NCI-H187 treated with DMSO at 0.1 percent for 48 hours (cell line): ENCODE measurements at regions not wholly inside any gene's neighbourhood (a gene's known extent, or its start where the extent isn't known, plus 50 kb on each side); places are given as distances from the start of the nearest gene placed in this dataset.

Experiments used
- DNase-seq: peaks from one replicate; lab custom pipeline; 2025; lab: John Stamatoyannopoulos, UW

GRCh38 chr21:23455676-23456075, 2151.6 kb downstream of the MRPL39 start:
- DNase-seq, result no peak

- DNase-seq, result no peak
Observed at GRCh38 chr21:23452384-23453083, 2154.7 kb downstream of the MRPL39 start.

GRCh38 chr21:23445307-23445706, 2162.0 kb downstream of the MRPL39 start:
- DNase-seq, result no peak

GRCh38 chr21:23438081-23438480, 2169.2 kb downstream of the MRPL39 start:
- no peak for DNase-seq

- DNase-seq, result no peak
Observed at GRCh38 chr21:23402929-23403520, 2204.3 kb downstream of the MRPL39 start.

- no peak for DNase-seq
Observed at GRCh38 chr21:23401278-23401677, 2206.0 kb downstream of the MRPL39 start.

GRCh38 chr21:23398726-23399125, 2208.6 kb downstream of the MRPL39 start:
- no peak for DNase-seq

- no peak for DNase-seq
Observed at GRCh38 chr21:23394458-23394857, 2212.8 kb downstream of the MRPL39 start.

- DNase-seq, result no peak
Observed at GRCh38 chr21:23384679-23385078, 2222.6 kb downstream of the MRPL39 start.

GRCh38 chr21:23374155-23374554, 2233.1 kb downstream of the MRPL39 start:
- DNase-seq, result no peak

GRCh38 chr21:23356905-23357304, 2250.4 kb downstream of the MRPL39 start:
- no peak for DNase-seq

GRCh38 chr21:23316190-23316589, 2291.1 kb downstream of the MRPL39 start:
- DNase-seq, result no peak

GRCh38 chr21:23308741-23309140, 2298.5 kb downstream of the MRPL39 start:
- no peak for DNase-seq

- no peak for DNase-seq
Observed at GRCh38 chr21:23307065-23307464, 2300.2 kb downstream of the MRPL39 start.

- DNase-seq, result no peak
Observed at GRCh38 chr21:23292292-23292691, 2294.1 kb downstream of the NCAM2 start.

- DNase-seq, result no peak
Observed at GRCh38 chr21:23281917-23282316, 2283.7 kb downstream of the NCAM2 start.

- no peak for DNase-seq
Observed at GRCh38 chr21:23249760-23250159, 2251.6 kb downstream of the NCAM2 start.

- DNase-seq, result no peak
Observed at GRCh38 chr21:23247334-23247733, 2249.1 kb downstream of the NCAM2 start.

GRCh38 chr21:23245255-23245654, 2247.0 kb downstream of the NCAM2 start:
- DNase-seq, result no peak

- no peak for DNase-seq
Observed at GRCh38 chr21:23223882-23224281, 2225.7 kb downstream of the NCAM2 start.

- no peak for DNase-seq
Observed at GRCh38 chr21:23218667-23219066, 2220.5 kb downstream of the NCAM2 start.

- DNase-seq, result no peak
Observed at GRCh38 chr21:23217597-23217996, 2219.4 kb downstream of the NCAM2 start.

GRCh38 chr21:23215261-23215660, 2217.1 kb downstream of the NCAM2 start:
- no peak for DNase-seq
